ENCODE measurements at regions not wholly inside any gene's neighbourhood (a gene's known extent, or its start where the extent isn't known, plus 50 kb on each side); places are given as distances from the start of the nearest gene placed in this dataset.
"Not testable (repeated sequence)": the region's sequence is repeated elsewhere in the genome, so short reads cannot be mapped to it uniquely, and the experiment has no call there.

DNA sequence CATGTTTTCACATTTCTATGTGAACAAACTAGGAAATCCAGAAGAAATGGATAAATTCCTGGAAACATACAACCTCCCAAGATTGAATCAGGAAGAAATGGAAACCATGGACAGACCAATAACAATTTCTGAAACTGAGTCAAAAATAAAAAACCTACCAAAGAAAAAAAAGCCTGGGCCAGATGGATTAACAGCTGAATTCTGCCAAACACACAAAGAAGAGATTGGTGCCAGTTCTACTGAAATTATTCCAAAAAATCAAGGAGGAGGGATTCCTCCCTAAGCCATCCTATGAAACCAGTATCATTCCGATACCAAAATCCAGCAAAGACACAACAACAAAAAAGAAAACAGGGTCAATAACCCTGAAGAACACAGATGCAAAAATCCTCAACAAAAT is 166.9 kb upstream of the FBXL7 start:
- DNase-seq: no peak

DNA sequence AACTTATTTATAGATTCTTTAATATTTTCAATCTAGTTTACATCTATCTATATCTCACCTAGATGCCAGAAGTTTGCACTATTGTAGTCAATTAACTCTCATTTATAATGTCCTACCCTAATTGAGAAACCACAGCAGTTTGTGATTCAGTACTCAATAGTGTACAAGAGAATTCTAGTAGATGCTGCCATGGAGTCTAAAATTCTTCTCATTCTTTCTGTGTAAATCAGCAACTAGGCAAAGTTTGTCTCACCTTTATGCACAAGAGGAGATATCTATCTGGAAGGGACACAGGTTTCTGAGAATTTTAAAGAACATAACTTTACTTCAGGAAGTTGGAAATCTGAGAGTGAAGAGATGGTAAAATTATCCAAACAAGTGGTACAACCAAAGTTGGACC is 173.0 kb upstream of the FBXL7 start:
- DNase-seq: no peak

DNA sequence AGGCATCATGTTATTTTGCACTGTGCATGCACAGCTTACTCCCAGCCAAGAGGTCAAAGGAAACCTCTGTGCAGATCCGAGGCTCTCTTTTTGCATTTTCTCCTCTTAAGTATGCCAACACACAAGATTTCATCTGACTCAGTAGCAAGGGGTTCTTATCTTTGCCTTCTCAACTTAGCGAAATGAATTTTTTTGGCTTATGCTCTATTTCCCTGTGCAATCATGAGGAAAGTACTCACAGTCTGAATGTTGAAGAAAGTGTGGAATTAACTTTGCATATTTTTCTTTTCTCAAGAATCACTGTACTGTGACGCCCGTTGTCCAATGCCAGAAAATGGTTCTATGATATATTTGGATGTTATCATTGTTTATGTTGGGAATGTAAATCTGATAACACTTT is 173.5 kb upstream of the FBXL7 start:
- no peak for DNase-seq

DNA sequence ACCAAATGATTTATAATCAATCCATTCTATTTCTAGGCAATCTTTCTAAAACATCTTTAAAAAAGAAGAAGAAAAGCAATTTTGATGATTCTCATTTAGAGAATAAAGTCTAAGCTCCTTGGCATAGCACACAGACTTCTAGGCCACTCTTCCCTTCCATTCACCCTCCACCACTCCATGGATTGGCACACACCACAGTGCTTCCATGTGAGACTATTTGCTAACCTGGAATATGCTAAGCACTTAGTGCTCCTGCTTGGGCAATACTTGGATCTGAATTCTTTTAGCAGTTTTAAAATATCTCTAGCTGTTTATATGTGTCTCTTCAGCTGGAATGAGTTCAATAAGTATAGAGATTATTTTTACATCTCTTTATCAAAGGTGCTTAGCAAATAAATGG is 177.6 kb upstream of the FBXL7 start:
- no peak for DNase-seq

DNA sequence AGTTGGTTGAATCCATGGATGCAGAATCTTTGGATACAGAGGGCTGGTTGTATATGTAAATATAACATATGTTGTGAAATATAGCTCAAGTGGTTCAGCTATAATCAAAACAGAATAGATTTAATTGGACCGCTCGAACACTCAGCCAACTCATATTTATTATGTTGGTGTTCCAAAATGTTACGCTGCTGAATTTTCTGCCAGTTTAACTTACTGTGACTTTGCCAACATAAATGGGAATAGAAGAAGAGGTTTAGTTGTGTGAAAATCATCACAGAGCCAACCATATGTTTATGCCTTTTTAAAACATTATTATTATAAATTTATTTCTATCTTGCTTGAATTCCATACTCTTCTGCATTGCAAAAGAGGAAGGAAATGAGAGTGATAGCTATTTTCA is 178.2 kb upstream of the FBXL7 start:
- DNase-seq: no peak

DNA sequence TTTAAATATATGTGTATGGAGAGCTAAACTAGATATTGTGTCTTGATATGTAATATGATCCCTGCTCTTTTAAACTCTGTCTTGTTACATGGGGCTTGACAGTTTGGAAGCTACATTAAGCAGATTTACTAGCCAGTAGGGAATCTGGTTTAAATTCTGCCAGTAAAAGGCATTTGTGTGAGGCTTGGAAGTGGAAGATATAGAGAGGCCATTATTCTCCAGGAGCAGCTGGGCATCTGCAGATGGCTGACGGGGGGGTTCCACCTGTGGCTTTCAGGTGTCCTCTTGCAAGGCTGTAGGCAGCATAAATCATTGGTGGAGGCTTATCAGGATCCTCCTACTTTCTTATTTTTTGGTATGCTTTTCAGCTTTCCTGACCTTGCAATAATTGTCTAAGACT is 179.1 kb upstream of the FBXL7 start:
- DNase-seq: no peak

DNA sequence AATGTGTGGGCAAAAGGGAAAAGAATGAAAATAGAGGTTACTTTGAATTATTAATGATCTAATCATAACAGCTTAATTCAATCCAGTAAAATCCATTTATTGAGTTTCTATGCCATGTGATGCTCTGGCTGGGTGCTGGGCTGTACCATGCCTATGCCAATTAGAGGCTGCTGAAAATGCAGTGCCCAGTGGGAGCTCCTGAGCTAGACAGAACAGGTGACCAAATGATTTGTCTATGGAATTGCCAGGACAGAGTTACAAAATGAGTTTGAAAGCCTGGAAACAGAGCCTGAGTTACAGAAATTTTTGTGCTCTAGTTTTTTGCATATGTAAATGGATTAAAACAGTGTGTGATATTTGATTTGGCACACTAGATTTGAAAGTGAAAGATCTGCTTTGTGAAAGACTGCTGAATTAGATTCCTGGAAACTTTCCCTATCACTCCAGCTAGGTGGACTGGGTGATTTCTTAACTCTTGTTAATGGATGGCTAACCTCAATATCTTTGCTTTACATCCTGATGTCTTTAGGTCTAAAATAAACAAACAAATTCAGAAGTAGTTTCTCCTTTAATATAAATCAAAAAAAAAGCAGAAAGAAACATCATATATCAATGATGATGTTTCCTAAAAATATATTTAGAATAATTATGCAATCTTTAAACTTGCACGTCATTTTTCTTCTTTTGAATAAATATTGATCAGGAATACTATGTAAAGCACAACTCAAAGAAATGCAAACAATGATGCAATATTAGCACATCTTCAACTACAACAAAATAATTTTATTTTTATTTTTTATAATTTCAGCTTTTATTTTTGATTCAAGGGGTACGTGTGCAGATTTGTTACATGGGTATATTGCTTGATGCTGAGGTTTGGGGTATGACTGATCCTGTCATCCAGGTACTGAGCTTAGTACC is 194.8 kb upstream of the FBXL7 start:
- DNase-seq: no peak

DNA sequence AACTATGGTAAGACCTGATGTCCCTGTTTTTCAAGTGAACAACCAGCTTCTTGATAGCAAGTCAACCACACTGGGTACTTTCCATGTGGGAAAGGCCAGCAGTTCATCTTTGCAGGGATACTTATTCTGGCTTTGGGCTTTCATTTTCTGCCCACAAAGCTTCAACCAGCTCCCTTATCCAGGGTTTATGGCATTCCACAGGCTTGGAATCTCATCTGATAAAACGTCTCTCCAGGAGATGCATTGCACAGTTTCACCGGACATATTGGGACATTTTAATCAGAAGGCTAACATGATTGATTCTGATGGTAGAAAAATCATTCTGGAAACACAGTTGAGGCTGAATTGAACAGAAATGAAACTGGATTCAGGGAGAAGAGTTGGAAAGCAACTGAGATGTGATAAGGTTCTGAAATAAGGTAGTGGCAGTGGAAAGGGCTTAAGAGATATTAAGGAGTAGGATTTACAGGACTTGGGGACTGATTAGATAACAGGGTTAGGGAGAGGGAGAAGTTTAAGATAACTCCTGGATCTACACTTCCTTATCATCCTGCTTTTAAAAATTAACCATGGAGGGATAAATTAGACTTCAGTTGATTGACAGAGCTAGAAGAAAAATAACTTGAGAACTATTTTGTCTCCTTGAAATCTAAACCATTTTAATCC is 195.8 kb upstream of the FBXL7 start:
- no peak for DNase-seq

DNA sequence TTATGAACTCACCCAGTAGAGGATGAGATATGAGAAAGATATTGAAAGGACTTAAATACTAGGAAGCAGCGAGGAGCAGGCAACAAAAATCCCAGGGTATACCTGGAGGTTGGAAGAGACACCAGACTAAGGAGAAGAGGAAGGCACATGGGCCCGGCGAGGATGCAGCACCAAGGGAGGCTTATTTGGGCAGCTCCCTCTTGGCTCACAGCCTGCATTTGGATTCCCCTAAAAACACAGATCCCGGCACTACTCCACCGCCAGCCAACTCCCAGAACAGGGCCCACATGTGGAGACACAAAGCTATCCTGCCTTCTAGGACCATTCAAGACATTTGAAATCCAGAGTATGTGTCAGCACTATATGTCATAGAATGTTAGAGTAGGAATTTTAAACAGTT is 199.8 kb upstream of the FBXL7 start:
- no peak for DNase-seq

DNA sequence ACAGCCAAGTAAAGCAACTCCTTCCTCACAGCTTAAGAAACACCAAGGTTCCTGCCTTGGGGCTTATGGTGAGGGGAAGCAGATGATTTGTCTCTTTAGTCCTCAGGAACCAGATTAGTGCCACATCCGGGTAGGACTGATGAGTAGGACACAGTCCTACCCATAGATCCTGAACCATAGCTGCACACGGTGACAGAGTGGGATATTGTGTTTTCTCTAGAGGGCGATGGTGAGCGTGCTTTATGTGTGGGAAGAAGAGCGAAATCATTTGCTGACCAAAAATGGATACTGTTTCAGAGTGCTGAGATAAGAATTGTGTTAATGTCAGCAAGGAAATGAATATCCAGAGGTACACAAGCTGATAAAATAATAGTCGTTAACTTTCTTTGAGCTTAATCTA is 209.0 kb upstream of the FBXL7 start:
- no peak for DNase-seq

DNA sequence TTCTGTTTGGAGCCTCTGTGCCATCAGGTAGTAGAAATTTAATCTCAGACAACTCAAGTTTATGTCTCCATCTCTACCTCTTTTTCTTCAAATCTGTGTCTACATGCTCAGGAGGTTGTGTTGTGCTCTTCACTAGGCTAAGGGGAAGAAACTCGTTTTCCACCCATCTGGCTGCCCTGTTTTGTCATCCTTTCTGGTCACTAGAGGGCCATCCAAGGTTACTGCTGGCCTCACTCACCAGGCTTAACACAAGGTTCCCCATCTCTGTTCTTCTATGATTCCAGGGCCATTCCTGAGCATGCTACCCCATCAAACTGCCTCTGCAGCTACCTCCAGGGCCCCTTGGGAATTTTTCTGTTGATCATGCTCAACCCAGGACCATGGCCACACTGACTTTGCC is 213.3 kb upstream of the FBXL7 start:
- DNase-seq: no peak

DNA sequence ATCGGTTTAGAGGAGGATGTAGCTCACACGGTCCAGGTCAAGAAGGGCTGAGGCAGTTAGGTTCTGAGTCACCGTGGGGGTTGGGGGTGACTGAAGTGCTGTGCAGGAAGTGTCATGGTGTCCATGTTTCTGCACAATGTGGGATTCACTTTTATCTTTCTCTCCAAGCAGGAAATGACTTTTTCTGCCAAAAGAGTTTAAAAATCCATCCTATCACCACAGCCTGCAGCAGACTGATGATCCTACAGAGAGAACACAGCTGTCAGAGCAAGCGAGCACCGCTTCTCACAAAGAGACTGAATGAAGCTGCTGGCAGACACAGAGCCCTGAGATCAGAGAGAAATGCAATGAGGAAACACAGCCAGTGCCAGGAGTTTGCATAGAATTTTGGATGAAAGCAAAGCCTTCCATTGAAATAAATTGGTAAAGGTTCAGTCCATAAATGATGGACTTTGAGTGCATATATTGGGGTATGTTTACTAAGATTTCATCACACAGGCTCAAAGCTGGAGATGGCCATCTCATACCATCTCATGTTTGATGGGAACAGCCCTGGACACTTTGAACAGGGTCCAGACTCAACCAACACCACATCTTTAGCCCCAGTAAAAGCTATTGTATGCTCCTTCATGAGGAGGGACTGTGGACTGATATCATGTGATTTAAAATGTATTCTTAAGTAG is 213.9 kb upstream of the FBXL7 start:
- DNase-seq: no peak

DNA sequence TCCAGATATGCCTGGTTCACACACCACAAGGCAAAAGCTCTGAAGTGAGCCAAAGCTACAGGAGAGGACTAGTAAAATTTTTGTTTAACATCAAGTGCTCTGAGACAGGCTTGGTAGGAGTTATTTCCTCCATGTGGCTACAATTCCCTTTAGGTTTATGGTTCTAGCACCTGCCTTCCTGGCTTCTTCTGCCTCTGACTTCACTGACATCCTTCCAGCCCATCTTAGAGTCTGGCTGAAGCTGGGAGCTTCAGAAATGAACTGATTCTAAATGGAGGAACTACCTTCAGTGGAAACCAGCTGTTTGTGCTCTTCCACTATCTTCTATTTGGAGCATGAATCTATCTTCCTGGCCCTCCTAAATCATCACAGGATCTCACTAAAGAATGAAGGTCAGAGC is 215.3 kb upstream of the FBXL7 start:
- no peak for DNase-seq

DNA sequence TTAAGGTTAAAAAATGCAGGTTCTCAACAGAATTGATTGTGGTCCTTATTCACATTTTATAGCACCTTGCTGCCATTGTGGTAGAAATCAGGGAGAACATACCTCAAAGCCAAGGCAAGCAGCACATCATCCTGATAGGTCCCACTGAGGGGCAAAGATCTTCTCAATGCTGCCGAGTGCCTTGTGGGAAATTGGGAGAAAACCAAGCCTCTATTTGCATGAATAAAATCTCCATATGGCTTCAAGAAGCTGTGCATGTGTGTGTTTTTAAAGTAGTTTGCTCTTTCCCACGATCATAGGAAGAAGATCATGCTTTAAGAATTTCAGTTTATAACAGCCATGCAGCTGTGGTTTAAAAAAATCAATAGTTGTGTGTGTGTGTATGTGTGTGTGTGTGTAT is 216.9 kb upstream of the FBXL7 start:
- no peak for DNase-seq

DNA sequence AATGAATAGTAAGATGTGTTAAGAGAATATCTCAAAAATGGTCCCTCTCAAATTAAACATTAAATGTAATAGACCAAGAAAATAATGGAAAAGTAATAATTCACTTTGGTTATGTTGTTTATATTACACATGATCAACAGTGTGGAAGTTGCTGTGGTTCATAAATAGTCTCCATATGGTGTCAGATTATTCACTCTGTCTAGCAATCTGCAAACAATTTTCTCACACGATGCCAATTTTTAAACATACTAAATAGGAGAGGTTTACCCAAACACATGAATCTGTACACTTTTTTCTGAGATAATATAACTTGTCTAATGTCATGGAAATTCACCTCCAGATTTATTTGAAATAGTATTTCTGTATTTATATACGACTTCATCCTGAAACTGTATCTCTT is 217.4 kb upstream of the FBXL7 start:
- DNase-seq: no peak

DNA sequence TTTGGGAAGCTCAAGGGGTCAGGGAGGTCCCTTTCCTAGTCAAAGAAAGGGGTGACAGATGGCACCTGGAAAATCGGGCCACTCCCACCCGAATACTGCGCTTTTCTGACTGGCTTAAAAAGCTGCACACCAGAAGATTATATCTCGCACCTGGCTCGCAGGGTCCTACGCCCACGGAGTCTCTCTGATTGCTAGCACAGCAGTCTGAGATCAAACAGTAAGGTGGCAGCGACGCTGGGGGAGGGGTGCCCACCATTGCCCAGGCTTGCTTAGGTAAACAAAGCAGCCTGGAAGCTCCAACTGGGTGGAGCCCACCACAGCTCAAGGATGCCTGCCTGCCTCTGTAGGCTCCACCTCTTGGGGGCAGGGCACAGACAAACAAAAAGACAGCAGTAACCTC is 228.4 kb upstream of the FBXL7 start:
- DNase-seq: not testable (repeated sequence)

DNA sequence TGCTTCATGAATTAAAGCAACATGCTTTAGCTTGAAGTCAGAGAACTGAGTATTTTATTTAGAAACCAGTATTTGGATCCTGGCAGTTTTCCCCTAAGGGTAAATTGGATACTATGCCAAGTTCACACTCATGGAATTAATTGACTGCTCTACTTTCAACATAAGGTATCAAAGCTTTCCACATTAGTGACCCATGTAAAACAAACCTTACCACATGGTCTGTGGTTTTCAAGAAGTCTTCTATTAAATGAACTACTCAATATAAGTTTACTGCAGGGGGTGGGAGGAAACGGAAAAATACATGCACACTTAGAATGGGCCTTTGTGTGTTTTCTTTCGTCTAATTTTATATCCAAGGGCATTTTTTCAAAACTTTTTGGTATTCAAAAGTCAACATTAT is 232.0 kb upstream of the FBXL7 start:
- DNase-seq: no peak

DNA sequence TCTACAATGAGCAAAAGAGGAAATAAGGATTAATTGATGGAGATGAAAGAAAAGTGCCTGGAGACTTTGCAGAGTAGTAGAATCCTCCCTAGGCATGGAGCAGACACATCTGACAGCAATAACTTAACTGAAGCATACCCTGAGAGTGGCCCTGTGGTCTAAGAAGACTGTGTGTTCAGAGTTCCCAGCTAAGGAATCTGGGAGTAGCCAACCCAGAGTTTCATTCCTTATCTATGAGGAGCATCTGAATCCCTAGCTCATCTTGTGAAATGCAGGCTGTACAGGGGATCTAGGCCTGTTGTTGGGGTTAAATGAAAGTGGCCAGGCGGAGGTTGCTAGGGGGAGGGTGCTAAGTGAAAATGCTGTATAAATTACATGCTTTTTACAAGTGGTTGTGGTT is 233.1 kb upstream of the FBXL7 start:
- no peak for DNase-seq

DNA sequence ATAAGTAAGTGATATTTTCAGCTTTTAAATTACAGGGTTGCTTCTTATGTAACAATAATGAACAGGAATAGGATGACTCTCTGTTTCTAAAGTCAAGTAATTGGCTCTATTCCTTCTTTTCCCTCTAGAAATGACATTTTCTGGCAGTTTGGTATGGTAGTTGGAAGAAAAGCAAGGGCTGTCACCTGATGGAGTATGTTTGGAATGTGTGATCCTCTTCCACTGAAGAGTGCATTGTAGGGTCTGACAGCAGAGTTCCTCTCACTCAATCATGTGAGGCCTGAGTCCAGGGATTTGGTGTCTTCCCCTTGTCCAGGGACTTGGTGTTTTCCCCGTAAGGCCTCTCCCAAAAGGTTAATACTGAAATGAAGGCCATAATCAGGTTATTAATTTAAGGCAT is 233.8 kb upstream of the FBXL7 start:
- DNase-seq: no peak

DNA sequence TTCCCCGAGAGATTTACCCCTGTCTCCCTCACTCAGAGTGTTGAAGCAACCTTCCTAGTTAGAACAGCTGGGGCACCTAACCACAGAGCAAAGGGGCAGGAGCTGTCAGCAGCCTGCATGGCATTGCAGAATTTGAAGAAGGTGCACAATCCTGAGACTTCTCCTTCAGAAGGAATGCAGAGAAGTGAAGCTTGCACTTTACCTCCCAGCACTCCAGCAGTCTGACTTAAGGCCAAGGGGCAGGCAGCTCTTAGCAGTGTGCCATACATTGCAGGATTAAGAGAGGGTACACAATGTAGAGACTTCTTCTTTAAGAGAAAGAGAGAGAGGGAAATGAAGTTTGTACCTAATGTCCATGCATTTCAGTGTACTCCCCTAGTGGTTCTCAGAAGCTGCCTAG is 236.0 kb upstream of the FBXL7 start:
- DNase-seq: no peak

DNA sequence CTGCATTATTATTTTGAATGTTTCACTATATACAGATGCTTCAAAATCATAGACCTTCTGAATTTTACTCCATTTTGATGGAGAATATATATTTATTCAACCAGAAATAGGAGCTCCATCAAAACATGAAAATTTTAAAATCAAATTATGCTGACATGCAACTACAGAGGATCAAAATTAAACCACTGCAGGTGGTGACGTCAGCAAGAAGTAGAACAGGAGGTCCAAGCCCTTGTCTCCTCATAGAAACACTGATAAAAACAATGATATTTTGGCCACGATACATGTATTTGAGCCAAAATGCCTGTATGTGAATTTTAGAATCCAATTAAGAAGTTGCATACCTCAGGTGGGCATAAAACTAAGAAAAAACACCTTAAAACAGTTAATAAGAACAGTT is 236.6 kb upstream of the FBXL7 start:
- no peak for DNase-seq

DNA sequence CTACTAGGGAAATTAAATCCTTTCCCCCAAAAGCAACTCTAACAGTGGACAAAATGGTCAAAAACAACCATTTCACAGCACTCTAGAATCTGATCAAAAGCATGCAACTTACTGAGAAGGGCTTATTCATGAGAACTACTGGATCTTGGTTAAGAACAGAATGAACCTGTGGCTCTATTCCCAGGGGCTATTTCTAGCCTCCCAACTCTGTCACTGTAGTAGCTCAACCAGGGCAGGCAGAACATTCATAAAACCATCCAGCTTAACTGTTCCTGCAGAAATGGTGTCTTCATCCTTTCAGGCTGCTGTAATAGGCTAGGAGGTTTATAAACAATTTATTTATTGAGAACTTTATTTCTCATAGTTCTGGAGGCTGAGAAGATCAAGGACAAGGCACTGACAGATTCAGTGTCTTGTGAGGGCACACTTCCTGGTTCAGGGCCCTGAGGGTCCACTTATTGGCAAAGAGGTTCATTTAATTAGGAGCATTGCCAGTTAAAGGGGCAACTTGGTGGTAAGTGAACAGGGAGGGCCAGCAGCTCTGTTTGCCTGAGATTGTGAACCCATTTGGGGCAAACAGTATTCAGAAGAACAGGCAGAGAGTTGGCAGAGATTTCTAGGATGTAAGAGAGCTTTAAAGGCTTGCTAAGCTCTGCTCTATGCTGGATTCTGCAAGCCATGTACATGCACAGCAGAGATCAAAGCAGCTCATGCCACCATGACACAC is 238.5 kb upstream of the FBXL7 start:
- DNase-seq: no peak

Data from CD4-positive, alpha-beta T cell treated with Interleukin-6 for 4 hours (primary cell).